HEK293T (cell line): ENCODE measurements at regions not wholly inside any gene's neighbourhood (a gene's known extent, or its start where the extent isn't known, plus 50 kb on each side); places are given as distances from the start of the nearest gene placed in this dataset.

Source experiments
- BHLHE40 ChIP-seq: fragments of 450-650 bp; IDR thresholded peaks from 2 replicates; pipeline ENCODE4 v1.6.1; 2016; ENCODE audit warnings: mild to moderate bottlenecking, moderate library complexity, borderline replicate concordance
- CTBP1 ChIP-seq: fragments of 450-650 bp; IDR thresholded peaks from 2 replicates; pipeline ENCODE4 v1.6.1; 2016; ENCODE audit warnings: borderline replicate concordance
- FOXA1 ChIP-seq: fragments of 450-650 bp; IDR thresholded peaks from 2 replicates; pipeline ENCODE4 v1.6.1; 2016; ENCODE audit warnings: mild to moderate bottlenecking
- FOXK2 ChIP-seq: fragments of 450-650 bp; IDR thresholded peaks from 2 replicates; pipeline ENCODE4 v1.6.1; 2016; ENCODE audit warnings: mild to moderate bottlenecking
- FOXM1 ChIP-seq: fragments of 450-650 bp; IDR thresholded peaks from 2 replicates; pipeline ENCODE4 v1.6.1; 2017; ENCODE audit warnings: mild to moderate bottlenecking, borderline replicate concordance
- NFRKB ChIP-seq: fragments of 450-650 bp; IDR thresholded peaks from 2 replicates; pipeline ENCODE4 v1.6.1; 2016; ENCODE audit warnings: mild to moderate bottlenecking, moderate library complexity
- PKNOX1 ChIP-seq: fragments of 450-650 bp; IDR thresholded peaks from 2 replicates; pipeline ENCODE4 v1.6.1; 2016
- SP1 ChIP-seq: fragments of 450-650 bp; IDR thresholded peaks from 2 replicates; pipeline ENCODE4 v1.6.1; 2017
- SUZ12 ChIP-seq: fragments of 450-650 bp; IDR thresholded peaks from 2 replicates; pipeline ENCODE4 v1.6.1; 2016; ENCODE audit warnings: mild to moderate bottlenecking
- TARDBP ChIP-seq: fragments of 450-650 bp; IDR thresholded peaks from 2 replicates; pipeline ENCODE4 v1.6.1; 2016

GRCh38 chr5:99369797-99370593 is 441.2 kb upstream of the CHD1 start:
- TF ChIP-seq FOXM1 (no peak), SP1 (no peak), SUZ12 (no peak), BHLHE40 (no peak), CTBP1 (no peak), FOXK2 (no peak), PKNOX1 (no peak), NFRKB (no peak), FOXA1 (no peak), TARDBP (no peak)
